Hepatocyte (in vitro differentiated cells): ENCODE measurements at regions not wholly inside any gene's neighbourhood (a gene's known extent, or its start where the extent isn't known, plus 50 kb on each side); places are given as distances from the start of the nearest gene placed in this dataset.

Experiments used
- EZH2 ChIP-seq: fragments of 200-600 bp; sonication (generic); IDR thresholded peaks from 2 replicates; pipeline ENCODE4 v1.6.1; 2016; ENCODE audit warnings: antibody characterized with exemption, mild to moderate bottlenecking, borderline replicate concordance
- EZH2phosphoT487 ChIP-seq: fragments of 200-600 bp; sonication (generic); IDR thresholded peaks from one replicate; pipeline ENCODE4 v1.6.1; 2018; ENCODE audit warnings: antibody characterized with exemption, mild to moderate bottlenecking, low read depth, moderate library complexity; ENCODE audit not compliant: unreplicated experiment, severe bottlenecking
- TF ChIP-seq, protein P1 (sequence below): fragments of 200-600 bp; sonication (generic); IDR thresholded peaks from 2 replicates; pipeline ENCODE4 v1.5.1; 2016; ENCODE audit warnings: antibody characterized with exemption, mild to moderate bottlenecking; ENCODE audit not compliant: poor library complexity

DNA sequence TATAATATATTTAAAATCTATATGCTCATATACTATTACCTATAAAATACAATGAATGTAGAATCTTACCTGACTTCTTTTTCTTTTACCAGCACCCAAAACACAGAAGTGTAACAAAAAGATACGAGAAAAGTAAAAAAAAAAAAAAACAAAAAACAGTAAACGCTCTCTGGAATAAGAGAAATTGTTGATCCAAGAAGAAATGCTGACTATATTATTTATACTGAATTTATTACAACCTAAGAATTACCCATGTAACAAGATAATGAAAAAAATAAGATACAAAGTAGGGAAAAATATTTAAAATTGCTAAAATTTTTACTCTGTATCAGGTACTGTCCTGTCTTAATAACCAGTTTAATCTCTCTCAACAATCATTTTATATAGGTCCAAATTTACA is 787.9 kb upstream of the MAN1A1 start:
- TF ChIP-seq, protein P1, sequence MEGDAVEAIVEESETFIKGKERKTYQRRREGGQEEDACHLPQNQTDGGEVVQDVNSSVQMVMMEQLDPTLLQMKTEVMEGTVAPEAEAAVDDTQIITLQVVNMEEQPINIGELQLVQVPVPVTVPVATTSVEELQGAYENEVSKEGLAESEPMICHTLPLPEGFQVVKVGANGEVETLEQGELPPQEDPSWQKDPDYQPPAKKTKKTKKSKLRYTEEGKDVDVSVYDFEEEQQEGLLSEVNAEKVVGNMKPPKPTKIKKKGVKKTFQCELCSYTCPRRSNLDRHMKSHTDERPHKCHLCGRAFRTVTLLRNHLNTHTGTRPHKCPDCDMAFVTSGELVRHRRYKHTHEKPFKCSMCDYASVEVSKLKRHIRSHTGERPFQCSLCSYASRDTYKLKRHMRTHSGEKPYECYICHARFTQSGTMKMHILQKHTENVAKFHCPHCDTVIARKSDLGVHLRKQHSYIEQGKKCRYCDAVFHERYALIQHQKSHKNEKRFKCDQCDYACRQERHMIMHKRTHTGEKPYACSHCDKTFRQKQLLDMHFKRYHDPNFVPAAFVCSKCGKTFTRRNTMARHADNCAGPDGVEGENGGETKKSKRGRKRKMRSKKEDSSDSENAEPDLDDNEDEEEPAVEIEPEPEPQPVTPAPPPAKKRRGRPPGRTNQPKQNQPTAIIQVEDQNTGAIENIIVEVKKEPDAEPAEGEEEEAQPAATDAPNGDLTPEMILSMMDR: no peak
- TF ChIP-seq EZH2 (no peak), EZH2phosphoT487 (no peak)
